ENCODE measurements at regions not wholly inside any gene's neighbourhood (a gene's known extent, or its start where the extent isn't known, plus 50 kb on each side); places are given as distances from the start of the nearest gene placed in this dataset.
"Not testable (repeated sequence)": the region's sequence is repeated elsewhere in the genome, so short reads cannot be mapped to it uniquely, and the experiment has no call there.

GRCh38 chr12:87678453-87678852, 350.7 kb downstream of the C12orf50 start:
- DNase-seq (ENCODE audit: low spot score) = no peak

DNA sequence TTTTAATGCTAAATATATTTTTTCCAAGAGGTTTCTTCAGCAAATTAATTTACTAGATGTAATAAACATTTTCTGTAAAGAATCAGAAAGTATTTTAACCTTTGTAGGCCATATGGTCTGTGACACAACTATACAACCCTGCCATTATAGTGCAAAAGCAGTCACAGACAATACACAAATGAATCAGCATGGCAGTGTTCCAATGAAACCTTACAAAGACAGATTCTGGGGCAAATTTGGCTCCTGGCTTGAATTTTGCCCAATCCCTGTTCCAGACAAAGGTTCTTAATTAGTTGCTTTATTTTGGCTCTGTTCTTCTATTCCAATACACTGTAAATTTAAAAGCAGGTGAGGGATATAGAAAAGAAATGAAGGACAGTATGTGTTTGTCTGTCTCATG, 352.5 kb downstream of the C12orf50 start:
- no peak for DNase-seq (ENCODE audit: low spot score)

GRCh38 chr12:87671757-87672156, 357.4 kb downstream of the C12orf50 start:
- no peak for DNase-seq (ENCODE audit: low spot score)

- no peak for DNase-seq (ENCODE audit: low spot score)
These were observed 358.8 kb downstream of the C12orf50 start for GRCh38 chr12:87670448-87670847.

- no peak for DNase-seq (ENCODE audit: low spot score)
These were observed 361.8 kb downstream of the C12orf50 start for GRCh38 chr12:87667378-87667777.

DNA sequence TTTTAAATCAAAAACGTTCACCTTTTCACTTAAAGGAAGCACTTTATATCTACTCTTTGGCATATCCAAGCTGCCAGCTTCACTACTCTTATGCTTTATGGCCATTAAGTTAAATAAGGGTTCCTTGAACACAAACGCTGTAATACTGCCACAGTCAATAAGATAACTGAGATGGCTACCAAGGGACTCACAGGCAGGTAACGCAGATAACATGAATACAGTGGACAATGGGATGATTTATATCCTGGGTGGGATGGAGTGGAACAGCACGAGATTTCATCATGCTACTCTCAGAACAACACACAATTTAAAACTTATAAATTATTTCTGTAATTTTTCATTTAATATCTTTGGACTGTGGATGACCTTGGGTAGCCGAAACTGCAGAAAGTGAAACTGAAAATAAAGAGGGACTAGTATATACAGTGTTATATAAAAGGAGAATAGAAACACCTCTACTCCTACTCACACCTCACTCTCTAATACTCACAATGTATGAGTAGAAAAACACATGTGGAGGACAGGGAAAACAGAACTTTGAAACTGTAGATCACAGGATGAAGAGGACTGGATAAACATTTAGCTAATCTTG, 367.3 kb downstream of the C12orf50 start:
- no peak for DNase-seq (ENCODE audit: low spot score)

GRCh38 chr12:87660987-87661774, 368.0 kb downstream of the C12orf50 start:
- DNase-seq (ENCODE audit: low spot score) = no peak

- no peak for DNase-seq (ENCODE audit: low spot score)
These were observed 368.9 kb downstream of the C12orf50 start for GRCh38 chr12:87660291-87660690.

DNA sequence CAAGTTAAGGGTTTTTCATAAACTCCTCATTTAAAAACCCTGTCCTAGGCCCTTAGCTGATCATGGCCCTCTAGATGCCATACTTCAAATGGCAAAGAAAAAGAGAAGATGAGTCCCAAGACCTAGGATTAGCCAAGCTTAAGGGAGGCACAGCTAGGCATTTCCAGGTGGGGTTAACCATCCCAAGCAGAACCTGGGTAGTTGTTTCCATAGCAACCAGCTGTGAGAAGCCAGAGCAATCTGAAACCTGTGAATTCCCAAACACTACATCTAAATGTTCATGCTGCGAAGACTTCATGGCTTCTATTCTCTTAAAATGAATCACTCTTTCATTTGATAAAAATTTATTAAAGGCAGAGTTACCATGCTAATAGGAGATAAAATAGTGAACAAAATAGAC, 372.9 kb downstream of the C12orf50 start:
- DNase-seq (ENCODE audit: low spot score) = no peak

DNA sequence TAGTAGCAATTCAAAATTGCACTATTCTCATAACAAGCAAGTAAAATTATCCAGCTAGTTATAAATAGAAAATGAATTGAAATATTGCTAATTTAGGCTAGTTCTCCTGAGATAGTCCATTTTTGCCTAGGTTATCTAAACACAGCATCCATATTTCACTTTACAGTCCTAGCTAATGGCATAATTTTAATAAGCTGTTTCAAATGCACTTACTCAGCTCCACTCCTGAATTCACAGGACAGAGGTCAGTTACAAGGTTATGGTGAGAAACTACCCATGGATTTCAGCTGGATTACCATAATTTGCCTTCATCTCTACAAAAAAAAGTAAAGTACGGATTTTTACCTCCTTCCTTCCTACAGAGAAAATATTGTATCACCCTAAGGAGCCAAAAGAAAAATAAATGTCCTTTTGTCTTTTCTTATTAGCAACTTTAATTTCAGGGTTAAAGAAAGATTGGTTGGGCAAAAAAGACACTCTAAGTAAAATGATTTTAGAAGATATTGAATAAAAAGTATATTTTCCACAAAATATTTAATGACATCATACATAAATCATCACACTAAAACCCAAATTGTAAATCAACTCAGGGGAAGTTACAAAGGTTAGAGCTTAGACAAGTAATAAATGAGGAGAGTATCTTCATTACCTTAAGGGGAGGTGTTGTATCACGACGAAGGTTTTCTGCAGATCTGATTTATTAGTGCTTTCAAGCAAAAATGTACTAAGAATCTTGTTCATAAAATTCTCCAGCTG, 377.4 kb downstream of the C12orf50 start:
- DNase-seq (ENCODE audit: low spot score) = no peak

DNA sequence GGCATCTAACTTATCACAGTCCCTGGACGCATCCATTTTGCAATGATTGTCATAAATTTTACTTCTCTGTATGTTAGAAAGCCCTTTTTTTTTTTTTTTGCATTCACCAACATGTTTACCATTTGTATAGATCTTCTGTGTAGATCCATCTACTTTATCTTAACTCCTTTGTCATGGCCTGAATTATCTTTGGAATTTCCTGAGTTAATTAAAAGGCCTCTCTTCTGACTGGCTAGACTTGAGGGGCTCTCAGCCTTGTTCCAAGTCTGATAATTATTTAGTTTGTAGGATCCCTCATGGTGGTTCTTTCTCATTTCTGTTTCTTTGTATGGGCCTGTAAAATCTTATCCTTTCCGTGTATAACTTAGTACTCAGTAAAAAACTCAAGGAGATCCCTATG, 387.0 kb downstream of the C12orf50 start:
- DNase-seq (ENCODE audit: low spot score) = no peak

- DNase-seq (ENCODE audit: low spot score) = no peak
These were observed 411.0 kb downstream of the C12orf50 start for GRCh38 chr12:87618199-87618598.

DNA sequence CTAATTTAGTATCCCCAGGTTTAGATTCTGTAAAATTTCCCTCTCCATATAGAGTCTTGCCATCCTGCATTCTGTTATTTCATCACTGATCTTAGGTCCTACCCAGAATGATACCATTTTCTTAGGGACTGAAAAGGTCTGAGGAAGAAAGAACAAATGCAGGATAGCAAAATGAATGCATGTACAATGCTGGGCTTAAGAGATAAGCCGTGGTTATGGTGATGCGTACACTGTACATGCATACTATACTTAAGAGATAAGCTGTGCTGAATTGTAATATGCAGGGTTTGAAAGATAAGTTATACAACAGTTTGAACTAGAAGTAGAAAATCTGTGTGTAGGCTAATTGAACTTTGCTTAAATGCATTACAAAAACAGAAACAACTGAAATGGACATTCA, 416.2 kb downstream of the C12orf50 start:
- no peak for DNase-seq (ENCODE audit: low spot score)

DNA sequence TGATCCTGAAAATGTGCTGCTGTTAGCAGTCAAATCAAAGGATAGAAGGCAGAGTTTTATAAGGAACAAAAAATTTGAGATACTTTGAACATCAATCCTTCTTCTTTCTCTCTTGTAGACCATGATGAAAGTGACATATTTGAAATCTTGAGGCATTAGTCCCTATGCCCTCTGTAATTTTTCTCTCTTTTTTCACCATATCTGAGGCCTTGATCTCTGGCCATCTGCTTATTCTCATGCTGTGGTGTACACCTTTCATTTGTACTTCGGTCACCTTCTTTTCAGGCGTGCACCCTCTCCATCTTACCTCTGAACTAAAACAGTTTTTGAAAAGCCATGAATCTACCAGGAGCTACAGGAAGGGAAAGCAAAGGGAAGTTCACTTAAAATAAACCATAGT, 420.9 kb downstream of the C12orf50 start:
- no peak for DNase-seq (ENCODE audit: low spot score)

DNA sequence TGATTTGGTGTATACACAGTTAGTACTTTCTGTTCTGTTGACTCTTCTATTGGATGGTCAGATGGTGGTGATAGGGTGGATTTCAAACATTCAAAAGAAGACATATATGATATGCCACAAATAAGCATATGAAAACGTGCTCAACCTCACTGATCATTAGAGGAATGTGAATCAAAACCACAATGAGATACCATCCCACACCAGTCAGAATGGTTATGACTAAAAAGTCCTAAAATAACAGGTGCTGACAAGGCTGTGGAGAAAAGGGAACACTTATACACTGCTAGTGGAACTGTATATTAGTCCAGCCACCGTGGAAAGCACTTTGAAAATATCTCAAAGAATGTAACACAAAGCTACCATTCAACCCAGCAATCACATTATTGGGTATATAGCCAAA, 425.5 kb downstream of the C12orf50 start:
- no peak for DNase-seq (ENCODE audit: low spot score)

- no peak for DNase-seq (ENCODE audit: low spot score)
These were observed 429.7 kb downstream of the C12orf50 start for GRCh38 chr12:87599459-87599858.

DNA sequence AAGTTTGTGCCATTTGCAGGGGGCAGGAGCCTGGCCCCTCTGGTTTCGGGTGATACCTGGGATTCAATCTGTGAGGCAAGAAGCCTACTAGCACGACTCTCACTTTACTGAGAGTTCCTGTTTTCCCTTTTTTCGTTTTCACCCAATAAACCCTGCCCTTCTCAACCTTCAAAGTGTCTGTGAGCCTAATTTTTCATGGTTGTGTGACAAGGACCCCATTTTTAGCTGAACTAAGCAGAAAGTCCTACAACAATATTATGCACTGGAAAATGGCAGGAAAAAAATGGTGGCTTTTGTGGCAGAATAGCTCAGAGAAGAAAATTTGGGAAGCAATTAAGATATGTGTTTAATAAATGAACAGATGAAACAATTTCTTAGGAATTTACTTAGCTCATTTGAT, 432.1 kb downstream of the C12orf50 start:
- DNase-seq (ENCODE audit: low spot score) = no peak

- DNase-seq (ENCODE audit: low spot score) = no peak
These were observed 432.6 kb downstream of the C12orf50 start for GRCh38 chr12:87596636-87597035.

GRCh38 chr12:87596134-87596533, 433.1 kb downstream of the C12orf50 start:
- DNase-seq (ENCODE audit: low spot score) = no peak

DNA sequence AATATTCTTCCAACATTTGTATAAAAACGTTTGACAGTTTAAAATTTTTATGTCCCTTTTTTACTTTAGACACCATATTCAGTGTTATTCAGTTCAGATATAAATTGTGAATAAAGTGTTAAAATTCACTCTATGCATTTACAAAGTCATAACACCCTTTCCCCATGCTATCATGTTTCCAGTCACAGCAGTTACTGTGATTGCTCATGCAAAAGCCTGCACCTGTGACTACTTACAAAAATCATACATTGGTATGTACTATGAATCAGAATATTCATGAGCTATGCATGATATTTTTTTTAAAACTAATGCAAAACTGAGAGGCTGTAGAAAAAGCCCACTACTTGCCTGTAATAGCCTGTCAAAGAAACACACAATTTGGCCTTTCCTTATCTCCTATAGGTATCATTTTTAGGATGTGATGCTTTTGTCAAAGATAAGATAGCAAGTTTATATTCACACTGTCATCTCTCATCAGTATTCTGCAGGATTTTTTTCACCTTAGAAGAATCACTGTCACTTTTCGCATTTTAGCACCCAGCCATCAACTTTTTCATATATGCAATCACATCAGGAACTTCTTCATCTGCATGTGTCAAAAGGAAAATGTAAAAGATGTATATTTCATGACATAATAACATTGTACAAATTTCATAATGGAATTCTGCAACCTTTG, 443.2 kb downstream of the C12orf50 start:
- DNase-seq (ENCODE audit: low spot score) = no peak

DNA sequence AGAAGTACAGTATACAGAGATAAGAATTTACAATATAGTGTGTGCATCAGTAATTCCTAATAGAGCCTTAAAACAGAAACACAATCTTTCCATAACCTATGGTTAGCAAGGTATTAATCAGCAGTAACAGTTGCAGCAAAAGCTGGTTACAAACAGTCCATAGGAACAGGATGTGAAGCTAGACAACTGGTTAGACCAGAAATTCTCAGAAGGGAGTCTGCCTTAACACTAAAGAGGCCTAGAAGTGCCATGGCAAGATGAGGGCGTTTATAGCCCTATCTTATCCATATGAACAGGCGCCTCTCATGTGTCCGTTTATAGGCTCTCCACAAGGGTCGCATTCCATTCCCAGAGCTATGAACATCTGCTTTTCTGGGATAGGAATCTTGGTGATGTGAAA, 450.1 kb downstream of the C12orf50 start:
- not testable (repeated sequence) for DNase-seq (ENCODE audit: low spot score)

DNA sequence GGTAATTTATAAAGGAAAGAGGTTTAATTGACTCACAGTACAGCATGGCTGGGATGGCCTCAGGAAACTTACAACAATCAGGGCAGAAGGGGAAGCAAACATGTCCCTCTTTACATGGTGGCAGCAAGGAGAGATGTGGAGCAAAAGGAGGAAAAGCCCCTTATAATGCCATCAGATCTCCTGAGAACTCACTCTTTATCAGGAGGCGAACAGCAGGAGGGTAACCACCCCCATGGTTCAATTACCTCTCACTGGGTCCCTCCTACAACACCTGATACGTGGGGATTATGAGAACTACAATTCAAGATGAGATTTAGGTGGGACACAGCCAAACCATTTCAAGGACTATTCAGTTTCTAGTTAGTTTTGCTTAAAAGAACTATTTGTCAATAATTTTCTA, 453.3 kb downstream of the C12orf50 start:
- DNase-seq (ENCODE audit: low spot score) = no peak

GRCh38 chr12:87566918-87567317, 462.3 kb downstream of the C12orf50 start:
- DNase-seq (ENCODE audit: low spot score) = not testable (repeated sequence)

Measured in globus pallidus (tissue), 1 donor.